ENCODE measurements at regions not wholly inside any gene's neighbourhood (a gene's known extent, or its start where the extent isn't known, plus 50 kb on each side); places are given as distances from the start of the nearest gene placed in this dataset.
A peak's percentile ranks its signal among the peaks of the same experiment; 100 is the strongest.

DNA sequence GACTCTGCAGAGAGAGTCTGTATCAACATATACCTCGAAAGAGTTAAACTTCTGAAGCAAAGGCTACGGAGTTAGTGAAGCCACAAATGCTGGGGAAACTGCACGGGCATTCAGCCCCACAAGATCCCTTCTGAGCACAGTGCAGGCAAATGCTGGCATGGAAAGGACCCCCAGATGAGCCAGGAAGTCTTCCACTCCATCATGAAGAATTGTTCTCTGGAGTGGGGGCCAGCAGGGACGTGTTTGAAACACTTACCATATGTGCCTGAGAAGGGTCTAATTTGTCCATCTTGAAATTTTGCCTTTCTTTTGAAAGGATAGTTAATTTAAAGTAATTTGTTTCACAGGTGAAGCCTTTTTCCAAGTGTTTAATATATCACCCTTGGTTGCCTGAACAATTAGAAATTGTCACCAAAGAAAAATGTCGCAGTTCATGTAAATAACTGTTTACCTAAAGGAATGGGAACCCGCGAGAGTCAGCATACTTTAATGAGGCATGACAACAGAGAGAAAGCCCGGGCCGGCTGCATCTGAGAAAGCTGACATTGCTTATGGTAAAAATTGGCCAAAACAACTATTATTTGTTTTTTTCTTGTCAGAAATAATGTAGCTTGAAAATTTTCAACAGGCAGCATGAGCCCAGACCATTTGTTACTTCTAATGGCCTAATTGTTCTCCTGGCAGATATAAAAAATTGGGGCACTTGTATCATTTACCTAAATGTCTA is 287.6 kb upstream of the MGMT start:
- no peaks in the 10 kb centered on the region for H3K9me3 Mint-ChIP-seq
- H3K27ac Mint-ChIP-seq: no peak overlapping the region
- H3K4me1 Mint-ChIP-seq: peaks cover 0 to 4% (median 1%) of the 10 kb centered on the region in 4 donors
- no peaks in the 10 kb centered on the region for H3K36me3 Mint-ChIP-seq
- no peak for DNase-seq
- no peak overlapping the region for H3K4me3 Mint-ChIP-seq
- no peak for ATAC-seq
- H3K27me3 Mint-ChIP-seq: peaks cover 0 to 33% (median 5%) of the 10 kb centered on the region in 5 donors
- POLR2A ChIA-PET: no interaction called here

- DNase-seq: no peak
- Mint-ChIP-seq H3K4me1 (peaks cover 0 to 4% (median 1%) of the 10 kb centered on the region in 4 donors), H3K27ac (no peak overlapping the region), H3K36me3 (no peaks in the 10 kb centered on the region), H3K9me3 (no peaks in the 10 kb centered on the region), H3K4me3 (no peak overlapping the region), H3K27me3 (peaks cover 0 to 27% (median 5%) of the 10 kb centered on the region in 5 donors)
- no peak for ATAC-seq
- POLR2A ChIA-PET: no interaction called here
Observed at GRCh38 chr10:129179972-129180678, 286.9 kb upstream of the MGMT start.

- Mint-ChIP-seq H3K27ac (no peak overlapping the region), H3K9me3 (peaks cover 9 to 24% (median 18%) of the 10 kb centered on the region in 9 donors), H3K36me3 (peaks cover 0 to 21% (median 14%) of the 10 kb centered on the region in 3 donors), H3K4me3 (no peak overlapping the region), H3K4me1 (peaks cover 0 to 12% (median 2%) of the 10 kb centered on the region in 4 donors), H3K27me3 (peaks cover 5 to 26% (median 8%) of the 10 kb centered on the region in 5 donors)
- no peak for ATAC-seq
- no peak for DNase-seq
- POLR2A ChIA-PET: no interaction called here
Observed at GRCh38 chr10:129184196-129184595, 282.8 kb upstream of the MGMT start.

DNA sequence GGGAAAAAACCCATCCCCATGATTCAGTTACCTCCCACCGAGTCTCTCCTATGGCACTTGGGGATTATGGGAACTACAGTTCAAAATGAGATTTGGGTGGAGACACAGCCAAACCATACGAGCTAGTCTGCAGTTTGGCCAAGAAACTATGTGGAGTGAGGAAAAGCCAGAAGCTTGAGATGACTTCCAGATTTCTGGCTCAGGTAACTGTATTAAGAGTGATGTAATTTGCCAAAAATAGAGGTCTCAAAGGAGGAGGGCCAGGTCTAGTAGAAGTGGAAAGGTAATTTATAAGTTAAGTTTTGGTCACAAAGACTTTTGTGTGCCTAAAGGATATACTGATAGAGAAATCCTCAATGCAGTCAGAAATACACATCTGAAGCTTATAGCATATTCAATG is 279.7 kb upstream of the MGMT start:
- Mint-ChIP-seq H3K27me3 (peaks cover 9 to 21% (median 10%) of the 10 kb centered on the region in 5 donors), H3K4me1 (peaks cover 0 to 12% (median 0%) of the 10 kb centered on the region in 4 donors), H3K4me3 (no peak overlapping the region), H3K36me3 (peaks cover 0 to 21% (median 14%) of the 10 kb centered on the region in 3 donors), H3K9me3 (peaks cover 9 to 24% (median 18%) of the 10 kb centered on the region in 9 donors), H3K27ac (no peak overlapping the region)
- ATAC-seq (no peak), DNase-seq (no peak)
- POLR2A ChIA-PET: no interaction called here

DNA sequence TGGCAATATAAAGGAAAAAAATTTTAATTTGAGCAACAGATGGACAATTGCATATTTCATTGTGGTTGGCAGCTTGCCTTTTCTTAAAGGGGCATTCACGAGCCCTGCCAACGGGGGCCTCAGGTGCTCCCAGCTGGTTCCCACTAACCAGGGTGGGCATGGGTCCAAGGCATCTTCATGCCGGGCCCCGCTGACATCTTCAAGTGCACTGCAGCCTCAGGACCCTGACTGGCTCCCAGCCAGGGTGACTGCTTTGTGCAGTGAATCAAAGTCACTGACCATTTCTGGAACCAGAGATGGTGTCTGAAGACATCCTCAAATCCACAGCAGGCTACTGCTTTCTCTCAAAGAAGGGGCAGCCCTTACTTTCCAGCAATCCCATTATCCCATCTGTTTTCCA is 275.2 kb upstream of the MGMT start:
- peaks cover 2 to 9% (median 6%) of the 10 kb centered on the region in 4 donors for H3K4me1 Mint-ChIP-seq
- POLR2A ChIA-PET: no interaction called here
- H3K27me3 Mint-ChIP-seq: peaks cover 12 to 28% (median 15%) of the 10 kb centered on the region in 5 donors
- DNase-seq (no peak), ATAC-seq (no peak)
- peaks cover 8 to 16% (median 13%) of the 10 kb centered on the region in 9 donors for H3K9me3 Mint-ChIP-seq
- H3K36me3 Mint-ChIP-seq: peaks cover 0 to 15% (median 10%) of the 10 kb centered on the region in 3 donors
- H3K4me3 Mint-ChIP-seq: no peak overlapping the region
- H3K27ac Mint-ChIP-seq: no peak overlapping the region

DNA sequence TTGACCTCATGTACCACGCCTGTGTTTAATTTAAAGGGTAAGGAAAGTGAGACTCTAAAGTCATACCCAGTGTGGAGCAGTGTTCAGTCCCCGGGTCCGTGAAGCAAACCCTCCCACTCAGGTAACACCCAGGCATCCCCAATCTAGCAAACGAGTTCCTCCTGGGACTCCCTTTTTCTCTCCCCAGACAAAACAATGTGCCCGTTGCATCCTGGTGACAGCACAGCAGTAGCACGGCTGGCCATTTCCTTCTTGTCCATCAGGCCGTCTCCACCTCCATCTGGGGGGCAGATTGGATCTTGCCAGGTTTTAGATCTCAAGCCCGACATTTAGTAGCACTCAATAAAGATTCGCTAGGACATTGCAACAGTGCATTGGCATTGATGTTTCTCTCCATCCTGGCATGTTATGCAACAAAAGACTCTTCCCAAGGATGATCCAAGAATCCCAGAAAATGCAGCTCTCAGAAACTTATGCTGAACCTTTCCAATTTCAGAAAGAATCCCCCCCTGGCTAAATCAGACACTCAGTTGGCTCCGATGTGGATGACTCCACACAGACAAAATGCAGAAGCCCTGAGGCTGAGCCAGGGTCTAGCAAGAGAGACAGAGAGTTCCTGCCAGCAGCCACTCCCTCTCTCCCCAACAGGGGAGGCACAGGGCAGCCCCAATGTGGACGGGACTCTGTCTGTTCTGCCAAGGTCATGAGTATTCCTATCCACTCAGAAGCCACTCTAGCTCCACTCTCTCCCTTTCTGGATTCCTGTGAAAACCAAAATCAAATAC is 274.5 kb upstream of the MGMT start:
- peaks cover 12 to 22% (median 12%) of the 10 kb centered on the region in 5 donors for H3K27me3 Mint-ChIP-seq
- peaks cover 2 to 9% (median 6%) of the 10 kb centered on the region in 4 donors for H3K4me1 Mint-ChIP-seq
- DNase-seq: no peak
- POLR2A ChIA-PET: no interaction called here
- H3K9me3 Mint-ChIP-seq: peaks cover under 1 to 9% (median 7%) of the 10 kb centered on the region in 9 donors
- ATAC-seq: no peak
- peak overlapping the region in 1 of 10 donors; percentile 32 for H3K27ac Mint-ChIP-seq
- peaks cover 0 to 8% (median 3%) of the 10 kb centered on the region in 3 donors for H3K36me3 Mint-ChIP-seq
- no peak overlapping the region for H3K4me3 Mint-ChIP-seq

DNA sequence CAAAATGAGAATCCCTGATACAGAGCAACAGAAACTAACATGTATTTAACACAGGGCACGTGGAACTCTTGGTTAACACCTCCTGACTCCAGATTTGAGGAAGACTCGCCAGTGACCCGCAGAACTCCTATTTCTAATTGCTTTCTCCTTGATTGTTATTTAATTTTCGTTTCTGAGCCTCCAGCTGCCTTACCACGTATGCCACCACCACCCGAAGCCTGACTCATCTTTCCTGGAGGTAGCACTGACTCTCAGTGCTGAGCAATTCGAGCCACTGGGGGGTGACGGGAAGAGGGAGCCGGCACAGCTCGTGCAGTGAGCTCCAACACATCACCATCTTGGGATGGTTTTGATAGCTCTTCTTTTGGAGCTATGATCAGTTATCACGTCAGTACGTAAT is 273.9 kb upstream of the MGMT start:
- DNase-seq: no peak
- H3K4me1 Mint-ChIP-seq: peaks cover 2 to 9% (median 6%) of the 10 kb centered on the region in 4 donors
- ATAC-seq: no peak
- peaks cover 0 to 2% (median 0%) of the 10 kb centered on the region in 3 donors for H3K36me3 Mint-ChIP-seq
- POLR2A ChIA-PET: no interaction called here
- no peak overlapping the region for H3K4me3 Mint-ChIP-seq
- peaks cover 9 to 17% (median 11%) of the 10 kb centered on the region in 5 donors for H3K27me3 Mint-ChIP-seq
- H3K27ac Mint-ChIP-seq: peak overlapping the region in 3 of 10 donors; percentile 0 to 32 (median 7)
- H3K9me3 Mint-ChIP-seq: peaks cover 0 to 3% (median under 1%) of the 10 kb centered on the region in 9 donors

GRCh38 chr10:129194181-129194870 is 272.7 kb upstream of the MGMT start:
- ATAC-seq (no peak), DNase-seq (no peak)
- H3K27ac Mint-ChIP-seq: peak overlapping the region in 1 of 10 donors; percentile 12
- peaks cover 2 to 9% (median 6%) of the 10 kb centered on the region in 4 donors for H3K4me1 Mint-ChIP-seq
- peaks cover 9 to 17% (median 11%) of the 10 kb centered on the region in 5 donors for H3K27me3 Mint-ChIP-seq
- POLR2A ChIA-PET: no interaction called here
- H3K9me3 Mint-ChIP-seq: no peaks in the 10 kb centered on the region
- H3K36me3 Mint-ChIP-seq: no peaks in the 10 kb centered on the region
- no peak overlapping the region for H3K4me3 Mint-ChIP-seq

- ATAC-seq (no peak), DNase-seq (no peak)
- Mint-ChIP-seq H3K27me3 (peaks cover 0 to 5% (median 0%) of the 10 kb centered on the region in 5 donors), H3K4me1 (peaks cover 0 to 1% (median 0%) of the 10 kb centered on the region in 4 donors), H3K36me3 (peaks cover 0 to 5% (median 0%) of the 10 kb centered on the region in 3 donors), H3K27ac (no peak overlapping the region), H3K9me3 (peaks cover 0 to 4% (median 0%) of the 10 kb centered on the region in 9 donors), H3K4me3 (no peak overlapping the region)
- POLR2A ChIA-PET: no interaction called here
Observed at GRCh38 chr10:129199826-129200225, 267.2 kb upstream of the MGMT start.

DNA sequence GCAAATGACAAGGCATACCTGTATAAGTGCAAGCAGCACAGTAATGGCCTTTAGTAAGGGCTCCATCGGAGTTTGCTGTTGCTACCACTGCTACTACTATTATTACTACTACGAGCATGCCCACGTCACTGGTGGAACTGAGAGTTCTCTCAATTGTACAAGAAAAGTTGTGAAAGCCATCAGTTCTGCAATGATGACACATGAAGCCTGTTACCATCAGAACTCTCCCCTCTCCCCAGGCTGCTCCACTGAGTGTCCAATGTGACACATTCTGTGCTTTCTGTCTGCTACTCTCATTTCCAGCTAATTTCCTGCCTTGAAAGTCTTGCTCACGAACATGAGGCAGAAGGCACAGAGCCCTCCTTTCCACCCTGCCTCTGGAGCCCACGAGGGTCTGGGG is 263.2 kb upstream of the MGMT start:
- Mint-ChIP-seq H3K9me3 (peaks cover 0 to 4% (median 0%) of the 10 kb centered on the region in 9 donors), H3K27ac (no peak overlapping the region), H3K27me3 (peaks cover 0 to 10% (median 2%) of the 10 kb centered on the region in 5 donors), H3K36me3 (peaks cover 0 to 7% (median 0%) of the 10 kb centered on the region in 3 donors), H3K4me3 (no peak overlapping the region), H3K4me1 (peaks cover 0 to 1% (median 0%) of the 10 kb centered on the region in 4 donors)
- no peak for ATAC-seq
- no peak for DNase-seq
- POLR2A ChIA-PET: no interaction called here

DNA sequence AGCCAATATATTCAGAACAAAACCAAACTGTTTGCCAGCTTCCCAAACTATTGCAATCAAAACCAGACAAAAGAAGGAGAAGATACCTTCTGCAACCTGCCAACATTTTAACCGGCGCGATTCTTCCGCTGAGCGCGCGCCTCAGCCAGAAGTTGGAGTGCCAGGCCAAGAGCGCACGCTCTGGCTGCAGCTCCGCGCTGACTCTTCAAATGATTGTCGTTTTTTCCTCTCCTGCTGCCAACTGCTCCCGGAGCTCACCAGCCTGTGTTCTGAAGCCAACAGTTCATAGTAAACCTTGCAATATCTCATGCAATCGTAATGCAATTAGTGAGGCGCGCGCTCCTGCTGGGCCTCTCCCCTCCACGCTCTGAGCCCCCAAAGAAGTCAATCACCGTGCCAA is 259.7 kb upstream of the MGMT start:
- no peak for ATAC-seq
- H3K9me3 Mint-ChIP-seq: peaks cover 0 to 4% (median 0%) of the 10 kb centered on the region in 9 donors
- no peak overlapping the region for H3K27ac Mint-ChIP-seq
- no peaks in the 10 kb centered on the region for H3K4me1 Mint-ChIP-seq
- H3K36me3 Mint-ChIP-seq: peaks cover 0 to 4% (median 0%) of the 10 kb centered on the region in 3 donors
- peaks cover 0 to 10% (median 0%) of the 10 kb centered on the region in 5 donors for H3K27me3 Mint-ChIP-seq
- POLR2A ChIA-PET: no interaction called here
- H3K4me3 Mint-ChIP-seq: no peak overlapping the region
- DNase-seq: no peak

GRCh38 chr10:129210876-129211275 is 256.2 kb upstream of the MGMT start:
- no peak overlapping the region for H3K27ac Mint-ChIP-seq
- ATAC-seq (no peak), DNase-seq (no peak)
- H3K36me3 Mint-ChIP-seq: peaks cover 0 to 5% (median 2%) of the 10 kb centered on the region in 3 donors
- peaks cover 0 to 12% (median 0%) of the 10 kb centered on the region in 5 donors for H3K27me3 Mint-ChIP-seq
- H3K9me3 Mint-ChIP-seq: peaks cover 0 to 9% (median 0%) of the 10 kb centered on the region in 9 donors
- no peaks in the 10 kb centered on the region for H3K4me1 Mint-ChIP-seq
- POLR2A ChIA-PET: no interaction called here
- H3K4me3 Mint-ChIP-seq: no peak overlapping the region
